GM21528 (cell line): ENCODE measurements at regions not wholly inside any gene's neighbourhood (a gene's known extent, or its start where the extent isn't known, plus 50 kb on each side); places are given as distances from the start of the nearest gene placed in this dataset.
"Not testable (repeated sequence)": the region's sequence is repeated elsewhere in the genome, so short reads cannot be mapped to it uniquely, and the experiment has no call there.

Source experiments
- ATAC-seq: cut with Tn5 transposase; IDR thresholded peaks from one replicate; pipeline ENCODE4 v1.9.1; 2021; ENCODE audit warnings: mild to moderate bottlenecking, moderate library complexity; ENCODE audit not compliant: unreplicated experiment, low FRiP score

GRCh38 chr18:56284319-56284718 is 354.1 kb downstream of the TXNL1 start:
- ATAC-seq, result no peak

GRCh38 chr18:56283316-56283715 is 355.1 kb downstream of the TXNL1 start:
- no peak for ATAC-seq

GRCh38 chr18:56282234-56283104 is 355.9 kb downstream of the TXNL1 start:
- no peak for ATAC-seq

GRCh38 chr18:56279816-56280215 is 358.6 kb downstream of the TXNL1 start:
- not testable (repeated sequence) for ATAC-seq

GRCh38 chr18:56278421-56279003 is 359.9 kb downstream of the TXNL1 start:
- no peak for ATAC-seq

- no peak for ATAC-seq
Observed at GRCh38 chr18:56276466-56276865, 361.9 kb downstream of the TXNL1 start.

- no peak for ATAC-seq
Observed at GRCh38 chr18:56273541-56274219, 364.7 kb downstream of the TXNL1 start.

- ATAC-seq, result no peak
Observed at GRCh38 chr18:56270671-56271250, 367.6 kb downstream of the TXNL1 start.

- ATAC-seq, result no peak
Observed at GRCh38 chr18:56269958-56270357, 368.4 kb downstream of the TXNL1 start.

- ATAC-seq, result no peak
Observed at GRCh38 chr18:56268952-56269351, 369.4 kb downstream of the TXNL1 start.

GRCh38 chr18:56267334-56267733 is 371.1 kb downstream of the TXNL1 start:
- ATAC-seq, result no peak

GRCh38 chr18:56258178-56258577 is 380.2 kb downstream of the TXNL1 start:
- no peak for ATAC-seq

GRCh38 chr18:56257205-56257604 is 381.2 kb downstream of the TXNL1 start:
- ATAC-seq, result no peak

GRCh38 chr18:56256659-56257058 is 381.7 kb downstream of the TXNL1 start:
- ATAC-seq, result no peak

- no peak for ATAC-seq
Observed at GRCh38 chr18:56255381-56255780, 383.0 kb downstream of the TXNL1 start.

GRCh38 chr18:56252456-56252855 is 385.9 kb downstream of the TXNL1 start:
- no peak for ATAC-seq

- ATAC-seq, result peak; percentile 95
Observed at GRCh38 chr18:56248610-56249235, 389.7 kb downstream of the TXNL1 start.

GRCh38 chr18:56246916-56247315 is 391.5 kb downstream of the TXNL1 start:
- ATAC-seq, result no peak

GRCh38 chr18:56245866-56246580 is 392.4 kb downstream of the TXNL1 start:
- ATAC-seq, result no peak

GRCh38 chr18:56240405-56240804 is 398.0 kb downstream of the TXNL1 start:
- no peak for ATAC-seq
